IMR-90 (cell line): ENCODE measurements at regions not wholly inside any gene's neighbourhood (a gene's known extent, or its start where the extent isn't known, plus 50 kb on each side); places are given as distances from the start of the nearest gene placed in this dataset.

ENCODE experiments used
- ATAC-seq: fragments of 200-7000 bp; cut with Tn5 transposase; 2 replicates; pipeline ENCODE4 v1.9.1; 2020; ENCODE audit warnings: low read depth, mild to moderate bottlenecking, moderate library complexity
- BruUV-seq: library from RNA; stranded (reverse); fragments of 400-500 nt; replicated peaks from 2 replicates; lab custom pipeline; 2021; lab: Mats Ljungman, UMichigan
- CTCF ChIA-PET: fragments of 300-600 bp; formaldehyde crosslinking; extraction: SDS; loops from one replicate; lab custom pipeline; 2021; ENCODE audit warnings: antibody characterized with exemption; lab: Yijun Ruan, JAX
- POLR2A ChIA-PET: fragments of 300-600 bp; sonication (Branson Sonifier 250); formaldehyde crosslinking; loops from one replicate; lab custom pipeline; 2022; ENCODE audit warnings: antibody characterized with exemption; ENCODE audit not compliant: unreplicated experiment; lab: Charles Lee
- DNase-seq: peaks from one replicate; pipeline ENCODE4 v3.0.0; 2013
- H2AFZ ChIP-seq: replicated peaks from 2 replicates; pipeline ENCODE3; 2013; ENCODE audit warnings: low read length, mild to moderate bottlenecking; ENCODE audit not compliant: poor library complexity
- H2AK5ac ChIP-seq: 2 replicates; pipeline ENCODE4 v1.6.1; 2013; ENCODE audit warnings: low read depth, low read length, inconsistent platforms
- H2AK9ac ChIP-seq: replicated peaks from 2 replicates; pipeline ENCODE3; 2013; ENCODE audit warnings: mild to moderate bottlenecking, low read depth, low read length, moderate library complexity; ENCODE audit not compliant: poor library complexity
- H2BK120ac ChIP-seq: 2 replicates; pipeline ENCODE4 v1.6.1; 2013; ENCODE audit warnings: low read depth, low read length, inconsistent platforms
- H2BK15ac ChIP-seq: 3 replicates; pipeline ENCODE4 v1.6.1; 2013; ENCODE audit warnings: low read depth, low read length, inconsistent platforms
- H2BK20ac ChIP-seq: 2 replicates; pipeline ENCODE4 v1.6.1; 2013; ENCODE audit warnings: low read depth, mild to moderate bottlenecking, inconsistent platforms, low read length, moderate library complexity
- H2BK5ac ChIP-seq: 2 replicates; pipeline ENCODE4 v1.6.1; 2013; ENCODE audit warnings: mild to moderate bottlenecking, low read depth, low read length, inconsistent platforms; ENCODE audit not compliant: poor library complexity, severe bottlenecking
- H3K14ac ChIP-seq: replicated peaks from 2 replicates; pipeline ENCODE4 v1.6.1; 2013; ENCODE audit warnings: low read depth, low read length, inconsistent platforms
- H3K18ac ChIP-seq: 2 replicates; pipeline ENCODE4 v1.6.1; 2013; ENCODE audit warnings: low read depth, low read length, control low read depth
- H3K23ac ChIP-seq: 2 replicates; pipeline ENCODE4 v1.6.1; 2013; ENCODE audit warnings: low read depth, low read length, inconsistent platforms
- H3K27ac ChIP-seq: 2 replicates; pipeline ENCODE4 v1.5.1; 2013; ENCODE audit warnings: mild to moderate bottlenecking, control low read depth, low read length; ENCODE audit not compliant: insufficient read depth
- H3K27me3 ChIP-seq: 2 replicates; pipeline ENCODE4 v1.6.1; 2013; ENCODE audit warnings: low read length; ENCODE audit not compliant: control insufficient read depth, insufficient read depth
- H3K36me3 ChIP-seq: 2 replicates; pipeline ENCODE4 v1.6.1; 2013; ENCODE audit warnings: low read length, mixed read lengths; ENCODE audit not compliant: control insufficient read depth, insufficient read depth
- H3K4ac ChIP-seq: 2 replicates; pipeline ENCODE4 v1.6.1; 2013; ENCODE audit warnings: low read depth, low read length, inconsistent platforms
- H3K4me1 ChIP-seq: 2 replicates; pipeline ENCODE4 v1.6.1; 2013; ENCODE audit warnings: low read length, mixed read lengths; ENCODE audit not compliant: control insufficient read depth, insufficient read depth
- H3K4me2 ChIP-seq: 2 replicates; pipeline ENCODE4 v1.6.1; 2013; ENCODE audit warnings: low read depth, mild to moderate bottlenecking, control low read depth, low read length, moderate library complexity
- H3K4me3 ChIP-seq: 2 replicates; pipeline ENCODE4 v1.5.1; 2013; ENCODE audit warnings: low read depth, mild to moderate bottlenecking, control low read depth, low read length, moderate library complexity; ENCODE audit not compliant: insufficient read depth
- H3K56ac ChIP-seq: 2 replicates; pipeline ENCODE4 v1.6.1; 2013; ENCODE audit warnings: low read length, inconsistent platforms; ENCODE audit not compliant: insufficient read depth; ENCODE audit errors: extremely low read depth
- H3K79me1 ChIP-seq, 2 experiments: 2 replicates each; pipeline ENCODE4 v1.6.1; 2013; ENCODE audit warnings: low read length in 2 of 2, inconsistent platforms in 1 of 2, low read depth in 1 of 2
- H3K9ac ChIP-seq: 2 replicates; pipeline ENCODE4 v1.6.1; 2013; ENCODE audit warnings: low read depth, low read length, control low read depth
- H3K9me1 ChIP-seq: 2 replicates; pipeline ENCODE4 v1.6.1; 2013; ENCODE audit warnings: low read length, inconsistent platforms; ENCODE audit not compliant: insufficient read depth
- H3K9me3 ChIP-seq: 2 replicates; pipeline ENCODE4 v1.6.1; 2013; ENCODE audit warnings: low read length; ENCODE audit not compliant: control insufficient read depth, insufficient read depth
- H4K20me1 ChIP-seq: 2 replicates; pipeline ENCODE4 v1.6.1; 2013; ENCODE audit warnings: low read length, inconsistent platforms; ENCODE audit not compliant: insufficient read depth
- H4K5ac ChIP-seq: 2 replicates; pipeline ENCODE4 v1.6.1; 2013; ENCODE audit warnings: mild to moderate bottlenecking, low read depth, low read length, control low read depth
- H4K8ac ChIP-seq, 2 experiments: 2 replicates each; pipeline ENCODE4 v1.6.1; 2013; ENCODE audit warnings: low read depth in 2 of 2, low read length in 2 of 2, control low read depth in 1 of 2, inconsistent platforms in 1 of 2
- H4K91ac ChIP-seq: 2 replicates; pipeline ENCODE4 v1.6.1; 2013; ENCODE audit warnings: low read depth, low read length, inconsistent platforms; ENCODE audit not compliant: insufficient read depth
- CEBPB ChIP-seq: IDR thresholded peaks from 2 replicates; pipeline ENCODE4 v1.6.1; 2012; ENCODE audit warnings: low read depth, low read length, improper control_type of control experiment
- ELK1 ChIP-seq: fragments of 150-350 bp; IDR thresholded peaks from 2 replicates; pipeline ENCODE4 v1.6.1; 2016; ENCODE audit warnings: low read depth, mild to moderate bottlenecking, low read length, moderate library complexity, borderline replicate concordance
- FOS ChIP-seq: fragments of 150-350 bp; IDR thresholded peaks from 2 replicates; pipeline ENCODE4 v1.6.1; 2016; ENCODE audit warnings: low read depth, low read length
- RFX5 ChIP-seq: IDR thresholded peaks from 2 replicates; pipeline ENCODE4 v1.8.0; 2012; ENCODE audit warnings: low read depth, mild to moderate bottlenecking, low read length, moderate library complexity
- SMC3 ChIP-seq: fragments of 150-350 bp; IDR thresholded peaks from 2 replicates; pipeline ENCODE4 v1.6.1; 2016; ENCODE audit warnings: low read depth, mild to moderate bottlenecking, antibody characterized with exemption, low read length, moderate library complexity
- USF2 ChIP-seq: fragments of 150-350 bp; IDR thresholded peaks from 2 replicates; pipeline ENCODE4 v1.6.1; 2017; ENCODE audit warnings: mild to moderate bottlenecking, antibody characterized with exemption, low read length, low read depth
- WGBS, 2 experiments: methylation state at CpG; one replicate each; pipeline versions ENCODE4 v1.1.5 to v1.1.7; 2013; ENCODE audit warnings: missing lambda C conversion rate in 2 of 2; ENCODE audit not compliant: insufficient read length in 1 of 2; ENCODE audit errors: extremely low coverage in 2 of 2; 5-methylcytosine and 5-hydroxymethylcytosine counted together
- dilution Hi-C: fragments of 300-500 bp; cut with HindIII; formaldehyde crosslinking; loops from one replicate; pipeline ENCODE4 v1.14.3; 2018; ENCODE audit warnings: low sequenced_read_pairs; ENCODE audit not compliant: unreplicated experiment
- in situ Hi-C: fragments of 300-500 bp; cut with MboI; formaldehyde crosslinking; loops from 3 replicates; pipeline ENCODE4 v1.14.3; 2019; ENCODE audit warnings: low sequenced_read_pairs, inconsistent platforms, mixed read lengths
- intact Hi-C: fragments of 100-400 bp; cut with micrococcal nuclease; formaldehyde crosslinking; loops from 2 replicates; pipeline ENCODE4 v1.10.0; 2022

- Histone ChIP-seq H2BK120ac (peak overlapping the region; percentile 99), H3K18ac (peak overlapping the region; percentile 90), H3K9me3 (peaks cover 12% of the 10 kb centered on the region), H4K5ac (peak overlapping the region; percentile 90), H2AK9ac (no peak overlapping the region), H2BK20ac (peak overlapping the region; percentile 100), H3K9me1 (peaks cover 3% of the 10 kb centered on the region), H3K27ac (peak overlapping the region; percentile 96), H2BK5ac (peak overlapping the region; percentile 99), H3K56ac (peak overlapping the region; percentile 96), H2AK5ac (peak overlapping the region; percentile 97; the same call in 1 of the 2 replicates), H3K79me1 (no peaks in the 10 kb centered on the region), H2BK15ac (peak overlapping the region; percentile 97), H3K4me2 (no peak overlapping the region), H4K91ac (peak overlapping the region; percentile 89), H3K27me3 (no peaks in the 10 kb centered on the region), H3K23ac (peak overlapping the region; percentile 96), H3K9ac (no peak overlapping the region), H2AFZ (peak overlapping the region; percentile 75), H3K36me3 (no peaks in the 10 kb centered on the region), H3K4ac (peak overlapping the region; percentile 98), H4K20me1 (no peaks in the 10 kb centered on the region), H3K14ac (peak overlapping the region; percentile 98), H4K8ac (peak overlapping the region; percentile 77 to 98), H3K4me1 (peaks cover 5% of the 10 kb centered on the region), H3K4me3 (no peak overlapping the region)
- intact Hi-C loops, result loop anchor here (2.0 kb wide), 1 partner anchor 42 kb away; no protein-coding TSS in a partner anchor
- dilution Hi-C loops, result no loop called here
- ChIA-PET CTCF (no interaction called here), POLR2A (interaction anchor here (1.1 kb wide), 1 partner anchor 18 kb away, joined by 4 read pairs; no protein-coding TSS in a partner anchor)
- ATAC-seq (peak; percentile 92), DNase-seq (peak; percentile 90)
- BruUV-seq, result no TSS peak
- TF ChIP-seq ELK1, result no peak
- TF ChIP-seq RFX5, result no peak
- TF ChIP-seq SMC3, result no peak
- peak; percentile 48; the same call in 1 of the 2 replicates for TF ChIP-seq FOS
- TF ChIP-seq CEBPB, result no peak
- no peak for TF ChIP-seq USF2
- in situ Hi-C loops, result no loop called here
- no CpG with 5 or more reads among the region's 1 CpG for WGBS, 2 experiments
Observed at GRCh38 chr2:150663143-150663542, 175.7 kb upstream of the RND3 start.
